ENCODE measurements at regions not wholly inside any gene's neighbourhood (a gene's known extent, or its start where the extent isn't known, plus 50 kb on each side); places are given as distances from the start of the nearest gene placed in this dataset.

DNA sequence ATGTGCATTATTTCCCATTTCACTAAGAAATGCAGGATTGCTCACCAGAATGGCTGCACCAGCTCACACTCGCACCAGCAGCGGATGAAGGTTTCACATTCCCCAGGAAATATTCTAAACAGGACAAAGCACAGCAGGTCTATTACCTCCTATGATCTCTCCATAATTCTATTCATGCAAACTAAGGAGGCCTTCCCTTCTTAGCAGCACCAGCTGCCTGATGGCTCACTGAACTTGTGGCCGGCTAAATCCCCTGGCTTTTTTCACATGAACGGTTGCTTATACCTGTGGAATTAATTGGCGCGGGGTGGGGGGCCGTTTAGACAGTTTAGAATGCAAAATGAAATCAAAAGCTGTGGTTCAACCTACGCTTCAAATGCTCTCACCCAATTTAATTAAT is 73.5 kb upstream of the SRD5A3 start:
- POLR2A ChIA-PET, result no interaction called here
- intact Hi-C loops (cut with micrococcal nuclease), result no loop called here

More for the DNA sequence above, 73.5 kb upstream of the SRD5A3 start:
- no peak overlapping the region for H3K27ac ChIP-seq (ENCODE audit: insufficient read depth, low read depth, low read length)
- H2AFZ ChIP-seq (ENCODE audit: low read depth, low read length), result no peak overlapping the region
- dilution Hi-C loops (cut with MboI; ENCODE audit: extremely low pct_ligation_motif_present, low sequenced_read_pairs), result no loop called here
- DNase-seq (ENCODE audit: low read depth, low spot score), result no peak
- peaks cover 13% of the 10 kb centered on the region for H3K4me1 ChIP-seq (ENCODE audit: control insufficient read depth, extremely low read depth, insufficient read depth, low read length)
- TF ChIP-seq MYC (IDR thresholded peaks at IDR 0.05; ENCODE audit: low read depth, low read length) (no peak), EZH2 (IDR thresholded peaks at IDR 0.05; ENCODE audit: borderline replicate concordance, low read depth, low read length, severe bottlenecking) (no peak), FOS (IDR thresholded peaks at IDR 0.05; ENCODE audit: borderline replicate concordance, insufficient read depth, low read length) (no peak), POLR2A (IDR thresholded peaks at IDR 0.05; ENCODE audit: low read depth, low read length) (no peak), GATA2 (IDR thresholded peaks at IDR 0.05; ENCODE audit: insufficient read depth, insufficient read length, low read depth, low read length) (no peak), POLR2AphosphoS5 (IDR thresholded peaks at IDR 0.05; ENCODE audit: insufficient read depth, low read depth, low read length) (no peak), JUN (IDR thresholded peaks at IDR 0.05; ENCODE audit: borderline replicate concordance, insufficient read depth, insufficient read length, low read depth) (no peak)
- TF ChIP-seq, protein P1, sequence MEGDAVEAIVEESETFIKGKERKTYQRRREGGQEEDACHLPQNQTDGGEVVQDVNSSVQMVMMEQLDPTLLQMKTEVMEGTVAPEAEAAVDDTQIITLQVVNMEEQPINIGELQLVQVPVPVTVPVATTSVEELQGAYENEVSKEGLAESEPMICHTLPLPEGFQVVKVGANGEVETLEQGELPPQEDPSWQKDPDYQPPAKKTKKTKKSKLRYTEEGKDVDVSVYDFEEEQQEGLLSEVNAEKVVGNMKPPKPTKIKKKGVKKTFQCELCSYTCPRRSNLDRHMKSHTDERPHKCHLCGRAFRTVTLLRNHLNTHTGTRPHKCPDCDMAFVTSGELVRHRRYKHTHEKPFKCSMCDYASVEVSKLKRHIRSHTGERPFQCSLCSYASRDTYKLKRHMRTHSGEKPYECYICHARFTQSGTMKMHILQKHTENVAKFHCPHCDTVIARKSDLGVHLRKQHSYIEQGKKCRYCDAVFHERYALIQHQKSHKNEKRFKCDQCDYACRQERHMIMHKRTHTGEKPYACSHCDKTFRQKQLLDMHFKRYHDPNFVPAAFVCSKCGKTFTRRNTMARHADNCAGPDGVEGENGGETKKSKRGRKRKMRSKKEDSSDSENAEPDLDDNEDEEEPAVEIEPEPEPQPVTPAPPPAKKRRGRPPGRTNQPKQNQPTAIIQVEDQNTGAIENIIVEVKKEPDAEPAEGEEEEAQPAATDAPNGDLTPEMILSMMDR (IDR thresholded peaks at IDR 0.05; ENCODE audit: extremely low read depth in 1 of 2, insufficient read depth in 1 of 2, low read depth in 1 of 2, low read length in 2 of 2), result no peak
- TF ChIP-seq, protein P2, sequence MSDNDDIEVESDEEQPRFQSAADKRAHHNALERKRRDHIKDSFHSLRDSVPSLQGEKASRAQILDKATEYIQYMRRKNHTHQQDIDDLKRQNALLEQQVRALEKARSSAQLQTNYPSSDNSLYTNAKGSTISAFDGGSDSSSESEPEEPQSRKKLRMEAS (IDR thresholded peaks at IDR 0.05; ENCODE audit: insufficient read depth, insufficient read length), result no peak
- H3K36me3 ChIP-seq (ENCODE audit: control insufficient read depth in 2 of 2, extremely low read depth in 1 of 2, insufficient read depth in 2 of 2, low read length in 2 of 2), result no peaks in the 10 kb centered on the region
- H4K20me1 ChIP-seq (replicated peaks; ENCODE audit: control insufficient read depth, extremely low read depth, insufficient read depth, low read length), result no peaks in the 10 kb centered on the region
- no peak overlapping the region for H3K4me3 ChIP-seq (replicated peaks in 1 of 3; ENCODE audit: insufficient read depth in 1 of 3, low read depth in 1 of 3, low read length in 3 of 3)
- BruUV-seq (replicated peaks), result no TSS peak
- peaks cover 5 to 8% of the 10 kb centered on the region in 2 experiments for H3K27me3 ChIP-seq (ENCODE audit: control insufficient read depth in 2 of 2, insufficient read depth in 2 of 2, low read length in 2 of 2)
- no peaks in the 10 kb centered on the region for H3K9me1 ChIP-seq (replicated peaks; ENCODE audit: control insufficient read depth, extremely low read depth, insufficient read depth, low read length)
- FAIRE-seq, result no peak
- no peaks in the 10 kb centered on the region for H3K9me3 ChIP-seq (replicated peaks; ENCODE audit: control insufficient read depth, insufficient read depth, low read length)
- CTCF ChIA-PET, result interaction anchor here (2.1 kb wide), 1 partner anchor 20 kb away, joined by 5 read pairs; no protein-coding TSS in a partner anchor
- no peak overlapping the region for H3K4me2 ChIP-seq (ENCODE audit: insufficient read depth, low read length)
- no peak overlapping the region for H3K9ac ChIP-seq (replicated peaks; ENCODE audit: extremely low read depth, insufficient read depth, low read length)
- H3K79me2 ChIP-seq (ENCODE audit: control insufficient read depth, insufficient read depth, low read length), result no peaks in the 10 kb centered on the region

Data from endothelial cell of umbilical vein (primary cell).